Left kidney (tissue), 1 donor: ENCODE measurements at regions not wholly inside any gene's neighbourhood (a gene's known extent, or its start where the extent isn't known, plus 50 kb on each side); places are given as distances from the start of the nearest gene placed in this dataset.

Experiments used
- DNase-seq: peaks from one replicate; pipeline ENCODE4 v3.0.0-alpha.2; 2013

GRCh38 chr6:14610141-14610540 is 492.6 kb downstream of the CD83 start:
- no peak for DNase-seq

GRCh38 chr6:14612016-14612980 is 494.7 kb downstream of the CD83 start:
- no peak for DNase-seq

- no peak for DNase-seq
These were observed 497.1 kb downstream of the CD83 start for GRCh38 chr6:14614631-14615030.

GRCh38 chr6:14616656-14617055 is 499.1 kb downstream of the CD83 start:
- DNase-seq = no peak

GRCh38 chr6:14618759-14619418 is 501.3 kb downstream of the CD83 start:
- no peak for DNase-seq

GRCh38 chr6:14619419-14619781 is 501.8 kb downstream of the CD83 start:
- no peak for DNase-seq

GRCh38 chr6:14620522-14620921 is 502.9 kb downstream of the CD83 start:
- DNase-seq = no peak

GRCh38 chr6:14621518-14621917 is 503.9 kb downstream of the CD83 start:
- no peak for DNase-seq

- no peak for DNase-seq
These were observed 504.5 kb downstream of the CD83 start for GRCh38 chr6:14622085-14622484.

- DNase-seq = no peak
These were observed 505.4 kb downstream of the CD83 start for GRCh38 chr6:14622909-14623505.

GRCh38 chr6:14625173-14625895 is 507.8 kb downstream of the CD83 start:
- no peak for DNase-seq

- DNase-seq = no peak
These were observed 509.0 kb downstream of the CD83 start for GRCh38 chr6:14626556-14626955.

GRCh38 chr6:14630016-14630415 is 512.4 kb downstream of the CD83 start:
- no peak for DNase-seq

- no peak for DNase-seq
These were observed 515.9 kb downstream of the CD83 start for GRCh38 chr6:14633479-14633878.

- no peak for DNase-seq
These were observed 516.5 kb downstream of the CD83 start for GRCh38 chr6:14634072-14634471.

- DNase-seq = no peak
These were observed 517.6 kb downstream of the CD83 start for GRCh38 chr6:14635195-14635594.

GRCh38 chr6:14635934-14636591 is 518.5 kb downstream of the CD83 start:
- DNase-seq = no peak

GRCh38 chr6:14638435-14638905 is 520.9 kb downstream of the CD83 start:
- DNase-seq = no peak

- DNase-seq = no peak
These were observed 521.6 kb downstream of the CD83 start for GRCh38 chr6:14638906-14639761.

GRCh38 chr6:14639983-14640599 is 522.5 kb downstream of the CD83 start:
- no peak for DNase-seq
